ENCODE measurements at regions not wholly inside any gene's neighbourhood (a gene's known extent, or its start where the extent isn't known, plus 50 kb on each side); places are given as distances from the start of the nearest gene placed in this dataset.

DNA sequence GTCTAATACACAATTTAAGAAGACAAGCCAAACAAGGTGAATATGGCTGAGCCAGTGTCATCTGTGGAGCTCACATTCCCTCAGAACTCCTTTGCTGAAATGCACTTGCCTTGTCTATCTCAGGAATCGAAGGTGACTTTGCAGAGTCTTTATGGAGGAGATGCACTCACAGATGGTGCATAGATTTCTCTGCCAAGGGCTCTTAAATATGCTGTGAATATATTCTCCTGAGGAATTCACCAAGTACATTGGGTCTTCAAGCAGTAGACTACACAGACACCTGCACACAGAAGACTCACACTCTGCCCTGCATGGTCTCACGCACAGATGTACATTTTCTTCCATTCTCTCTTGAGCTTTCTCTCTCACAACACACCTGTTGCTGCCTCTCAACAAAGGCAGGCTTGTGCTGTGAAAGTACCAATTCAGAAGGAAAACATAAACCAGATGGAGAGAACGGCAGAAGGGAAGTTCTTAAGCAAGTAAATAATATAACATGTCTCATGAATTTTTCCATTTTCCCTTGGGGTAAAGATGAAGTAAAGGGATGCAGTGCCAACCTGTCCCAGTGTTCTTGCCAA is 174.7 kb downstream of the DLEU7 start:
- Histone ChIP-seq H2BK12ac (ENCODE audit: insufficient read length, low read depth, low read length) (no peak overlapping the region), H3K18ac (ENCODE audit: insufficient read length, low read depth, low read length) (no peak overlapping the region), H4K20me1 (ENCODE audit: control insufficient read depth, insufficient read depth, insufficient read length) (no peaks in the 10 kb centered on the region), H4K8ac (replicated peaks; ENCODE audit: insufficient read length, low read depth, low read length) (no peak overlapping the region), H3T11ph (ENCODE audit: low read length) (no peak overlapping the region), H3K4me2 (ENCODE audit: insufficient read depth, insufficient read length, low read length) (no peak overlapping the region), H3K9me3 (ENCODE audit: control insufficient read depth, low read depth, low read length) (no peaks in the 10 kb centered on the region), H3K14ac (ENCODE audit: insufficient read depth, low read length) (no peak overlapping the region), H2BK20ac (ENCODE audit: low read depth, low read length, poor library complexity, severe bottlenecking) (no peak overlapping the region), H3K27me3 (ENCODE audit: insufficient read depth, low read length) (no peaks in the 10 kb centered on the region), H3K79me1 (ENCODE audit: insufficient read depth, low read depth, low read length, poor library complexity, severe bottlenecking) (no peaks in the 10 kb centered on the region), H3K27ac (ENCODE audit: insufficient read length, low read depth, low read length) (no peak overlapping the region), H3K9ac (ENCODE audit: extremely low read depth, insufficient read length, low read length) (no peak overlapping the region), H2BK15ac (ENCODE audit: low read depth, low read length) (no peak overlapping the region), H2AK5ac (ENCODE audit: insufficient read length, low read length) (no peak overlapping the region), H3K23ac (ENCODE audit: insufficient read length, low read depth, low read length) (no peak overlapping the region), H3K4ac (ENCODE audit: low read depth, low read length) (no peak overlapping the region), H4K91ac (ENCODE audit: insufficient read length, low read depth, low read length) (no peak overlapping the region), H2AFZ (ENCODE audit: low read length) (no peak overlapping the region), H3K23me2 (ENCODE audit: insufficient read length, low read depth, low read length, poor library complexity, severe bottlenecking) (peaks cover 2% of the 10 kb centered on the region), H2BK5ac (ENCODE audit: insufficient read length, low read length) (no peak overlapping the region), H4K5ac (ENCODE audit: insufficient read length, low read depth, low read length) (peak overlapping the region; percentile 43), H2BK120ac (ENCODE audit: low read depth, low read length, poor library complexity, severe bottlenecking) (no peak overlapping the region), H3K56ac (ENCODE audit: insufficient read length, low read depth, low read length) (no peak overlapping the region), H3K4me1 (ENCODE audit: insufficient read depth, low read length) (0 out of 2 replicates have a peak, but pooled peaks cover 4% of the 10 kb centered on the region), H3K79me2 (ENCODE audit: insufficient read depth, low read length) (no peaks in the 10 kb centered on the region)
- Mint-ChIP-seq H3K27me3 (ENCODE audit: low read depth) (no peaks in the 10 kb centered on the region), H3K27ac (no peak overlapping the region), H3K4me1 (peaks cover 4% of the 10 kb centered on the region in 2 experiments), H3K36me3 (ENCODE audit: insufficient read depth in 1 of 3, low read depth in 3 of 3) (no peaks in the 10 kb centered on the region), H3K4me3 (no peak overlapping the region), H3K9me3 (no peaks in the 10 kb centered on the region)
- TF ChIP-seq CTCF (conservative IDR thresholded peaks at IDR 0.05), result no peak
- DNase-seq, result no peak
- WGBS (ENCODE audit: extremely low coverage, insufficient read length, low lambda C conversion rate), result no CpG with 5 or more reads among the region's 3 CpGs

Measured in H9 (cell line).